A673 (cell line): ENCODE measurements at regions not wholly inside any gene's neighbourhood (a gene's known extent, or its start where the extent isn't known, plus 50 kb on each side); places are given as distances from the start of the nearest gene placed in this dataset.

ENCODE experiments used
- CTCF ChIP-seq: fragments of 300-800, 200-600 bp; sonication (generic); conservative IDR thresholded peaks from 2 replicates; pipeline ENCODE4 v1.5.1; 2017; ENCODE audit warnings: low read depth, mild to moderate bottlenecking, antibody characterized with exemption, low read length, moderate library complexity, mixed read lengths
- EZH2 ChIP-seq: fragments of 200-600 bp; sonication (generic); IDR thresholded peaks from 2 replicates; pipeline ENCODE4 v1.6.1; 2017; ENCODE audit warnings: borderline replicate concordance, low read depth, mild to moderate bottlenecking, mixed read lengths, antibody characterized with exemption, low read length; ENCODE audit not compliant: poor library complexity, severe bottlenecking

- TF ChIP-seq CTCF: no peak
- no peak for TF ChIP-seq EZH2
Measured at GRCh38 chr3:6679510-6679909, 181.4 kb upstream of the GRM7 start.
